ENCODE measurements at regions not wholly inside any gene's neighbourhood (a gene's known extent, or its start where the extent isn't known, plus 50 kb on each side); places are given as distances from the start of the nearest gene placed in this dataset.

DNA sequence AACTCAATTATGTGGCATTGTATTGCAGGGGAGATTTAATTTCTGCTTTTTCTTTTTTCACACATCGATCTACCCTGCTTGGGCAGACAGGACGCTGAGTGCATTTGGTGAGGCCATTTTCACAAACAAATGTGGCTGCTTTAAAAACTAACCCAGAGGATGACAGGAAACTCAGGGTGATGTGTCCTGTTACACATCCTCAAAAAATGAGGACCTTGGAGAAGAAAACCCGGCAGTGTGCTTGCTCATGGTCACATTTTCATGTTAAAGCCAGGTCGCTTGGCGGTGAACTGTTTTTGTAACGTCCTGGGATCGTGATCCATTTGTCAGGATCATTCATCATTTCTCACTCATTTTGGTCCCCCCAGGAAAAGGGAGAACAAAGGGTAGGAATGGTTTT, 478.3 kb upstream of the ADAMTS16 start:
- Mint-ChIP-seq H3K4me3 (no peak overlapping the region), H3K27ac (no peak overlapping the region)
- TF ChIP-seq CREB1 (CRISPR knock-in tag; IDR thresholded peaks at IDR 0.05; ENCODE audit: low read depth), result no peak
- TF ChIP-seq, protein P1, sequence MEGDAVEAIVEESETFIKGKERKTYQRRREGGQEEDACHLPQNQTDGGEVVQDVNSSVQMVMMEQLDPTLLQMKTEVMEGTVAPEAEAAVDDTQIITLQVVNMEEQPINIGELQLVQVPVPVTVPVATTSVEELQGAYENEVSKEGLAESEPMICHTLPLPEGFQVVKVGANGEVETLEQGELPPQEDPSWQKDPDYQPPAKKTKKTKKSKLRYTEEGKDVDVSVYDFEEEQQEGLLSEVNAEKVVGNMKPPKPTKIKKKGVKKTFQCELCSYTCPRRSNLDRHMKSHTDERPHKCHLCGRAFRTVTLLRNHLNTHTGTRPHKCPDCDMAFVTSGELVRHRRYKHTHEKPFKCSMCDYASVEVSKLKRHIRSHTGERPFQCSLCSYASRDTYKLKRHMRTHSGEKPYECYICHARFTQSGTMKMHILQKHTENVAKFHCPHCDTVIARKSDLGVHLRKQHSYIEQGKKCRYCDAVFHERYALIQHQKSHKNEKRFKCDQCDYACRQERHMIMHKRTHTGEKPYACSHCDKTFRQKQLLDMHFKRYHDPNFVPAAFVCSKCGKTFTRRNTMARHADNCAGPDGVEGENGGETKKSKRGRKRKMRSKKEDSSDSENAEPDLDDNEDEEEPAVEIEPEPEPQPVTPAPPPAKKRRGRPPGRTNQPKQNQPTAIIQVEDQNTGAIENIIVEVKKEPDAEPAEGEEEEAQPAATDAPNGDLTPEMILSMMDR (conservative IDR thresholded peaks at IDR 0.05; ENCODE audit: low read depth in 2 of 2), result no peak

DNA sequence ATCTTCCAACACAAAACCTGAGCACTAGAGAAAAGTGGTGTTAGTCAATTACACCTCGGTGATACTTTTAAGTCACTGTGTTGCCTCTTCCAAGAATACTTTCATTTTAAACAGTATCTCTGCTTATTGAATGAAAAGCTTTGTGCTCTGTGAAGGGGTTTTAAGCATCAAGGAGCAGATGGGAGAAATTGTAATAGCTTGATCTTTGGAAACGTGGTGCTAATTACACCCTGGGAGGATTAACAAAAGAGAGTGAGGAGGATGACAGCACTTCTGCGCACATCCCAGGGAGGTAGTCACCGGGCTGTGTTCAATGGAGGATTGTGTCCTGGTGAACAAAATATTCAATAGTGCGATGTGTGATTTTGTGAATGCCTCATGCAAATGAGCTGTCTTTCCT, 477.4 kb upstream of the ADAMTS16 start:
- no peaks in the 10 kb centered on the region for H4K20me1 ChIP-seq (replicated peaks; ENCODE audit: insufficient read depth)
- H3K27me3 ChIP-seq (ENCODE audit: insufficient read depth), result no peaks in the 10 kb centered on the region
- no peaks in the 10 kb centered on the region for H3K79me2 ChIP-seq (replicated peaks; ENCODE audit: insufficient read depth)
- no peak overlapping the region for H3K4me3 Mint-ChIP-seq
- no peaks in the 10 kb centered on the region; the same call in 2 of the 3 replicates for H3K9me3 Mint-ChIP-seq
- H3K4me1 Mint-ChIP-seq, result peaks cover 2% of the 10 kb centered on the region; the same call in 2 of the 3 replicates
- ATAC-seq, result no peak
- no peaks in the 10 kb centered on the region for H3F3A ChIP-seq (replicated peaks; ENCODE audit: low read depth)
- H3K4me3 ChIP-seq, result no peak overlapping the region
- H3K27me3 Mint-ChIP-seq (ENCODE audit: insufficient read depth, low read depth, poor library complexity), result peaks cover 7% of the 10 kb centered on the region
- H3K36me3 ChIP-seq (ENCODE audit: insufficient read depth), result no peaks in the 10 kb centered on the region
- no peaks in the 10 kb centered on the region for H3K4me1 ChIP-seq (ENCODE audit: insufficient read depth)
- no peaks in the 10 kb centered on the region for H3K9me2 ChIP-seq (ENCODE audit: insufficient read depth)
- no peak for DNase-seq (ENCODE audit: low spot score)
- H3K4me2 ChIP-seq, result no peak overlapping the region
- H3K36me3 Mint-ChIP-seq (ENCODE audit: low read depth), result no peaks in the 10 kb centered on the region
- H2AFZ ChIP-seq, result no peak overlapping the region
- H3K27ac ChIP-seq (ENCODE audit: low read depth), result no peak overlapping the region
- H3K27ac Mint-ChIP-seq, result no peak overlapping the region
- no peak for TF ChIP-seq ZNF114 (CRISPR knock-in tag; IDR thresholded peaks at IDR 0.05)
- no peak for TF ChIP-seq ZNF331 (CRISPR knock-in tag; IDR thresholded peaks at IDR 0.05; ENCODE audit: low read depth)
- TF ChIP-seq JUNB (IDR thresholded peaks at IDR 0.05; ENCODE audit: unreplicated experiment), result no peak
- TF ChIP-seq, protein P2, sequence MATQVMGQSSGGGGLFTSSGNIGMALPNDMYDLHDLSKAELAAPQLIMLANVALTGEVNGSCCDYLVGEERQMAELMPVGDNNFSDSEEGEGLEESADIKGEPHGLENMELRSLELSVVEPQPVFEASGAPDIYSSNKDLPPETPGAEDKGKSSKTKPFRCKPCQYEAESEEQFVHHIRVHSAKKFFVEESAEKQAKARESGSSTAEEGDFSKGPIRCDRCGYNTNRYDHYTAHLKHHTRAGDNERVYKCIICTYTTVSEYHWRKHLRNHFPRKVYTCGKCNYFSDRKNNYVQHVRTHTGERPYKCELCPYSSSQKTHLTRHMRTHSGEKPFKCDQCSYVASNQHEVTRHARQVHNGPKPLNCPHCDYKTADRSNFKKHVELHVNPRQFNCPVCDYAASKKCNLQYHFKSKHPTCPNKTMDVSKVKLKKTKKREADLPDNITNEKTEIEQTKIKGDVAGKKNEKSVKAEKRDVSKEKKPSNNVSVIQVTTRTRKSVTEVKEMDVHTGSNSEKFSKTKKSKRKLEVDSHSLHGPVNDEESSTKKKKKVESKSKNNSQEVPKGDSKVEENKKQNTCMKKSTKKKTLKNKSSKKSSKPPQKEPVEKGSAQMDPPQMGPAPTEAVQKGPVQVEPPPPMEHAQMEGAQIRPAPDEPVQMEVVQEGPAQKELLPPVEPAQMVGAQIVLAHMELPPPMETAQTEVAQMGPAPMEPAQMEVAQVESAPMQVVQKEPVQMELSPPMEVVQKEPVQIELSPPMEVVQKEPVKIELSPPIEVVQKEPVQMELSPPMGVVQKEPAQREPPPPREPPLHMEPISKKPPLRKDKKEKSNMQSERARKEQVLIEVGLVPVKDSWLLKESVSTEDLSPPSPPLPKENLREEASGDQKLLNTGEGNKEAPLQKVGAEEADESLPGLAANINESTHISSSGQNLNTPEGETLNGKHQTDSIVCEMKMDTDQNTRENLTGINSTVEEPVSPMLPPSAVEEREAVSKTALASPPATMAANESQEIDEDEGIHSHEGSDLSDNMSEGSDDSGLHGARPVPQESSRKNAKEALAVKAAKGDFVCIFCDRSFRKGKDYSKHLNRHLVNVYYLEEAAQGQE (IDR thresholded peaks at IDR 0.05; ENCODE audit: unreplicated experiment), result no peak
- no peak for TF ChIP-seq STAT1 (IDR thresholded peaks at IDR 0.05; ENCODE audit: unreplicated experiment)
- TF ChIP-seq, protein P3, sequence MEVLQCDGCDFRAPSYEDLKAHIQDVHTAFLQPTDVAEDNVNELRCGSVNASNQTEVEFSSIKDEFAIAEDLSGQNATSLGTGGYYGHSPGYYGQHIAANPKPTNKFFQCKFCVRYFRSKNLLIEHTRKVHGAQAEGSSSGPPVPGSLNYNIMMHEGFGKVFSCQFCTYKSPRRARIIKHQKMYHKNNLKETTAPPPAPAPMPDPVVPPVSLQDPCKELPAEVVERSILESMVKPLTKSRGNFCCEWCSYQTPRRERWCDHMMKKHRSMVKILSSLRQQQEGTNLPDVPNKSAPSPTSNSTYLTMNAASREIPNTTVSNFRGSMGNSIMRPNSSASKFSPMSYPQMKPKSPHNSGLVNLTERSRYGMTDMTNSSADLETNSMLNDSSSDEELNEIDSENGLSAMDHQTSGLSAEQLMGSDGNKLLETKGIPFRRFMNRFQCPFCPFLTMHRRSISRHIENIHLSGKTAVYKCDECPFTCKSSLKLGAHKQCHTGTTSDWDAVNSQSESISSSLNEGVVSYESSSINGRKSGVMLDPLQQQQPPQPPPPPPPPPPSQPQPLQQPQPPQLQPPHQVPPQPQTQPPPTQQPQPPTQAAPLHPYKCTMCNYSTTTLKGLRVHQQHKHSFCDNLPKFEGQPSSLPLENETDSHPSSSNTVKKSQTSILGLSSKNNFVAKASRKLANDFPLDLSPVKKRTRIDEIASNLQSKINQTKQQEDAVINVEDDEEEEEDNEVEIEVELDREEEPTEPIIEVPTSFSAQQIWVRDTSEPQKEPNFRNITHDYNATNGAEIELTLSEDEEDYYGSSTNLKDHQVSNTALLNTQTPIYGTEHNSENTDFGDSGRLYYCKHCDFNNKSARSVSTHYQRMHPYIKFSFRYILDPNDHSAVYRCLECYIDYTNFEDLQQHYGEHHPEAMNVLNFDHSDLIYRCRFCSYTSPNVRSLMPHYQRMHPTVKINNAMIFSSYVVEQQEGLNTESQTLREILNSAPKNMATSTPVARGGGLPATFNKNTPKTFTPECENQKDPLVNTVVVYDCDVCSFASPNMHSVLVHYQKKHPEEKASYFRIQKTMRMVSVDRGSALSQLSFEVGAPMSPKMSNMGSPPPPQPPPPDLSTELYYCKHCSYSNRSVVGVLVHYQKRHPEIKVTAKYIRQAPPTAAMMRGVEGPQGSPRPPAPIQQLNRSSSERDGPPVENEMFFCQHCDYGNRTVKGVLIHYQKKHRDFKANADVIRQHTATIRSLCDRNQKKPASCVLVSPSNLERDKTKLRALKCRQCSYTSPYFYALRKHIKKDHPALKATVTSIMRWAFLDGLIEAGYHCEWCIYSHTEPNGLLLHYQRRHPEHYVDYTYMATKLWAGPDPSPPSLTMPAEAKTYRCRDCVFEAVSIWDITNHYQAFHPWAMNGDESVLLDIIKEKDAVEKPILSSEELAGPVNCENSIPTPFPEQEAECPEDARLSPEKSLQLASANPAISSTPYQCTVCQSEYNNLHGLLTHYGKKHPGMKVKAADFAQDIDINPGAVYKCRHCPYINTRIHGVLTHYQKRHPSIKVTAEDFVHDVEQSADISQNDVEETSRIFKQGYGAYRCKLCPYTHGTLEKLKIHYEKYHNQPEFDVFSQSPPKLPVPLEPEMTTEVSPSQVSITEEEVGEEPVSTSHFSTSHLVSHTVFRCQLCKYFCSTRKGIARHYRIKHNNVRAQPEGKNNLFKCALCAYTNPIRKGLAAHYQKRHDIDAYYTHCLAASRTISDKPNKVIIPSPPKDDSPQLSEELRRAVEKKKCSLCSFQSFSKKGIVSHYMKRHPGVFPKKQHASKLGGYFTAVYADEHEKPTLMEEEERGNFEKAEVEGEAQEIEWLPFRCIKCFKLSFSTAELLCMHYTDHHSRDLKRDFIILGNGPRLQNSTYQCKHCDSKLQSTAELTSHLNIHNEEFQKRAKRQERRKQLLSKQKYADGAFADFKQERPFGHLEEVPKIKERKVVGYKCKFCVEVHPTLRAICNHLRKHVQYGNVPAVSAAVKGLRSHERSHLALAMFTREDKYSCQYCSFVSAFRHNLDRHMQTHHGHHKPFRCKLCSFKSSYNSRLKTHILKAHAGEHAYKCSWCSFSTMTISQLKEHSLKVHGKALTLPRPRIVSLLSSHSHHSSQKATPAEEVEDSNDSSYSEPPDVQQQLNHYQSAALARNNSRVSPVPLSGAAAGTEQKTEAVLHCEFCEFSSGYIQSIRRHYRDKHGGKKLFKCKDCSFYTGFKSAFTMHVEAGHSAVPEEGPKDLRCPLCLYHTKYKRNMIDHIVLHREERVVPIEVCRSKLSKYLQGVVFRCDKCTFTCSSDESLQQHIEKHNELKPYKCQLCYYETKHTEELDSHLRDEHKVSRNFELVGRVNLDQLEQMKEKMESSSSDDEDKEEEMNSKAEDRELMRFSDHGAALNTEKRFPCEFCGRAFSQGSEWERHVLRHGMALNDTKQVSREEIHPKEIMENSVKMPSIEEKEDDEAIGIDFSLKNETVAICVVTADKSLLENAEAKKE (CRISPR knock-in tag; IDR thresholded peaks at IDR 0.05), result no peak
- no peak for TF ChIP-seq NANOG (IDR thresholded peaks at IDR 0.05; ENCODE audit: borderline replicate concordance)
- TF ChIP-seq POLR2AphosphoS5 (IDR thresholded peaks at IDR 0.05; ENCODE audit: low read depth), result no peak

More for the DNA sequence above, 478.3 kb upstream of the ADAMTS16 start:
- H3K27ac ChIP-seq (ENCODE audit: low read depth), result no peak overlapping the region
- no peaks in the 10 kb centered on the region for H3K9me2 ChIP-seq (ENCODE audit: insufficient read depth)
- no peaks in the 10 kb centered on the region for H3F3A ChIP-seq (replicated peaks; ENCODE audit: low read depth)
- Mint-ChIP-seq H3K4me1 (peaks cover 2% of the 10 kb centered on the region; the same call in 2 of the 3 replicates), H3K36me3 (ENCODE audit: low read depth) (no peaks in the 10 kb centered on the region), H3K9me3 (peaks cover 1% of the 10 kb centered on the region; the same call in 2 of the 3 replicates), H3K27me3 (ENCODE audit: insufficient read depth, low read depth, poor library complexity) (peaks cover 7% of the 10 kb centered on the region)
- no peak overlapping the region for H2AFZ ChIP-seq
- H4K20me1 ChIP-seq (replicated peaks; ENCODE audit: insufficient read depth), result no peaks in the 10 kb centered on the region
- H3K79me2 ChIP-seq (replicated peaks; ENCODE audit: insufficient read depth), result no peaks in the 10 kb centered on the region
- no peak overlapping the region for H3K4me3 ChIP-seq
- ATAC-seq, result no peak
- no peaks in the 10 kb centered on the region for H3K27me3 ChIP-seq (ENCODE audit: insufficient read depth)
- H3K4me2 ChIP-seq, result no peak overlapping the region
- DNase-seq (ENCODE audit: low spot score), result no peak
- no peaks in the 10 kb centered on the region for H3K4me1 ChIP-seq (ENCODE audit: insufficient read depth)
- H3K36me3 ChIP-seq (ENCODE audit: insufficient read depth), result no peaks in the 10 kb centered on the region

Data from GM23338 (cell line).